ENCODE measurements at regions not wholly inside any gene's neighbourhood (a gene's known extent, or its start where the extent isn't known, plus 50 kb on each side); places are given as distances from the start of the nearest gene placed in this dataset.

DNA sequence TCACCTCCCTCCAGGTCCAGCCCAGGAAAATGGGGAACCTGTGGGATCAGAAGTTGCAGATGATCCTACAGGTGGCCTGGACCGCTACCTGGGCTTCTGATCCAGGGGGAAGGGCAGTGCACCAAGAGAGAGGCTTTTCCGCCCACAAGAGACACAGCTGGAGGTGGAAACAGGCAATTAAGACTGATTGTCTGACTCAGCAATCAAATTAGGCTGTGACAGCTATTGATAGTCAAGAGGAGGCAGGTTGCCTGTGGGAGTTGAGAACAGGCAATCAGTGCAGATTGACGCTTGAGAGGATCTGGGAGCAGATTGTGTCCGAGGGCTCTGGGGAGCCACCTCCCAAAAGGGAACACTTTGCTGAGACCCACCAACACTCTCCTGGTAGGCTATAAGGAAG lies 71.1 kb upstream of the SLC44A1 start:
- TF ChIP-seq POLR2AphosphoS5 (IDR thresholded peaks at IDR 0.05; ENCODE audit: borderline replicate concordance, low read depth, low read length) (no peak), EZH2 (IDR thresholded peaks at IDR 0.05) (no peak), FOXP2 (optimal IDR thresholded peaks at IDR 0.05; ENCODE audit: control extremely low read depth, extremely low read length, insufficient read depth) (no peak)

Measured in SK-N-MC (cell line).